Neural cell (in vitro differentiated cells): ENCODE measurements at regions not wholly inside any gene's neighbourhood (a gene's known extent, or its start where the extent isn't known, plus 50 kb on each side); places are given as distances from the start of the nearest gene placed in this dataset.

Experiments used
- H2AFZ ChIP-seq: fragments of 200-600, 300-800 bp; sonication (generic), shearing (Covaris generic); 2 replicates; pipeline ENCODE4 v1.6.0; 2014; ENCODE audit warnings: low read depth, mild to moderate bottlenecking, antibody characterized with exemption, low read length, moderate library complexity
- H3F3A ChIP-seq: fragments of 200-600 bp; shearing (Covaris generic); 2 replicates; pipeline ENCODE4 v1.6.1; 2016; ENCODE audit warnings: mild to moderate bottlenecking, moderate library complexity, mixed read lengths, antibody characterized with exemption, low read length; ENCODE audit not compliant: insufficient read depth, poor library complexity, severe bottlenecking
- H3K27ac ChIP-seq: fragments of 200-600, 300-800 bp; sonication (generic), shearing (Covaris generic); 2 replicates; pipeline ENCODE4 v1.5.1; 2014; ENCODE audit warnings: mild to moderate bottlenecking, low read length, moderate library complexity
- H3K27me3 ChIP-seq: fragments of 300-800, 200-600 bp; sonication (generic), shearing (Covaris generic); 2 replicates; pipeline ENCODE4 v1.6.0; 2014; ENCODE audit warnings: mild to moderate bottlenecking, low read depth, low read length, moderate library complexity; ENCODE audit not compliant: insufficient read depth
- H3K36me3 ChIP-seq: fragments of 300-800, 200-600 bp; sonication (generic), shearing (Covaris generic); 2 replicates; pipeline ENCODE4 v1.5.1; 2014; ENCODE audit warnings: mild to moderate bottlenecking, antibody characterized with exemption, low read length, moderate library complexity; ENCODE audit not compliant: insufficient read depth
- H3K4me2 ChIP-seq: fragments of 300-800, 200-600 bp; sonication (generic), shearing (Covaris generic); 2 replicates; pipeline ENCODE4 v1.6.0; 2014; ENCODE audit warnings: mild to moderate bottlenecking, low read length
- H3K4me3 ChIP-seq: fragments of 300-800, 200-600 bp; sonication (generic), shearing (Covaris generic); 2 replicates; pipeline ENCODE4 v1.5.1; 2014; ENCODE audit warnings: mild to moderate bottlenecking, low read length, moderate library complexity
- H3K79me2 ChIP-seq: fragments of 200-600 bp; shearing (Covaris generic); replicated peaks from 2 replicates; pipeline ENCODE4 v1.6.0; 2014; ENCODE audit warnings: mild to moderate bottlenecking, low read length, moderate library complexity; ENCODE audit not compliant: insufficient read depth
- H3K9ac ChIP-seq: fragments of 300-800, 200-600 bp; sonication (generic), shearing (Covaris generic); 2 replicates; pipeline ENCODE4 v1.6.1; 2016; ENCODE audit warnings: mild to moderate bottlenecking, low read length, mixed read lengths
- H3K9me2 ChIP-seq: fragments of 200-600 bp; shearing (Covaris generic); 2 replicates; pipeline ENCODE4 v1.6.1; 2016; ENCODE audit warnings: mild to moderate bottlenecking, low read length, mixed read lengths; ENCODE audit not compliant: insufficient read depth
- H3K9me3 ChIP-seq: fragments of 200-600, 300-800 bp; sonication (generic), shearing (Covaris generic); 2 replicates; pipeline ENCODE4 v1.6.1; 2016; ENCODE audit warnings: mild to moderate bottlenecking, mixed run types, low read length, moderate library complexity, mixed read lengths
- H4K20me1 ChIP-seq: fragments of 200-600 bp; shearing (Covaris generic); 2 replicates; pipeline ENCODE4 v1.6.1; 2016; ENCODE audit warnings: mild to moderate bottlenecking, mixed run types; ENCODE audit not compliant: insufficient read depth
- EP300 ChIP-seq: fragments of 450-650 bp; conservative IDR thresholded peaks from 2 replicates; pipeline ENCODE4 v1.6.1; 2014; ENCODE audit warnings: antibody characterized with exemption, mild to moderate bottlenecking, moderate library complexity; ENCODE audit not compliant: poor library complexity, severe bottlenecking
- EZH2 ChIP-seq: fragments of 200-600, 300-800 bp; shearing (Covaris generic), sonication (generic); IDR thresholded peaks from 2 replicates; pipeline ENCODE4 v1.6.1; 2014; ENCODE audit warnings: antibody characterized with exemption, low read length, borderline replicate concordance, mild to moderate bottlenecking; ENCODE audit not compliant: insufficient read depth, poor library complexity, severe bottlenecking
- MXI1 ChIP-seq: fragments of 450-650 bp; conservative IDR thresholded peaks from 2 replicates; pipeline ENCODE4 v1.6.1; 2014; ENCODE audit warnings: antibody characterized with exemption, mild to moderate bottlenecking; ENCODE audit not compliant: poor library complexity, severe bottlenecking
- POLR2AphosphoS5 ChIP-seq: IDR thresholded peaks from 2 replicates; pipeline ENCODE4 v1.6.1; 2012
- RAD21 ChIP-seq: fragments of 450-650 bp; conservative IDR thresholded peaks from 2 replicates; pipeline ENCODE4 v1.6.1; 2014; ENCODE audit warnings: antibody characterized with exemption, mild to moderate bottlenecking, moderate library complexity
- SMC3 ChIP-seq: fragments of 450-650 bp; conservative IDR thresholded peaks from 2 replicates; pipeline ENCODE4 v1.6.1; 2014; ENCODE audit warnings: antibody characterized with exemption, mild to moderate bottlenecking, moderate library complexity; ENCODE audit not compliant: poor library complexity
- TAF1 ChIP-seq: IDR thresholded peaks from 2 replicates; pipeline ENCODE4 v1.6.1; 2012; ENCODE audit warnings: low read depth
- TF ChIP-seq, protein P1 (sequence below): fragments of 450-650 bp; IDR thresholded peaks from 2 replicates; pipeline ENCODE4 v1.5.1; 2014; ENCODE audit warnings: antibody characterized with exemption, mild to moderate bottlenecking, moderate library complexity; ENCODE audit not compliant: poor library complexity, severe bottlenecking
- TF ChIP-seq, protein P2 (sequence below): IDR thresholded peaks from 2 replicates; pipeline ENCODE4 v1.6.1; 2012; ENCODE audit warnings: borderline replicate concordance

DNA sequence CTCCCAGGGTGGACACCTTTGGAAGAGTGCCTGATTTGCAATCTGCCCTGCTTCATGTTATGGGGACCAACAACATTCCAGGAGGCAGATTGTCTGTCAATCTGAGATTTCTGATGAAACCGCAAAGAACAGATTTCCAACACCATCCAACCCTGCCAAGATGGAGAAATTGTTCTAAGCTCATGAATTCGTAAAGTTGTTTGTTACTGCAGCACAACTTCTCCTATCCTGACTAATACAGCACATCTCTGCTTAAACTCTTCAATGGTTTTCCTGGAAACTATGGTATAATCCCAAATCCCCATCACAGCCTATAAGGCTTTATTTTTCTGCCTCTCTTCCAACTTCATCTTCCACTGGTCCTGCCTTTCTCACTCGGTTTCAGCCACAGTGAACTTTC is 210.3 kb upstream of the TSHZ3 start:
- TF ChIP-seq, protein P1, sequence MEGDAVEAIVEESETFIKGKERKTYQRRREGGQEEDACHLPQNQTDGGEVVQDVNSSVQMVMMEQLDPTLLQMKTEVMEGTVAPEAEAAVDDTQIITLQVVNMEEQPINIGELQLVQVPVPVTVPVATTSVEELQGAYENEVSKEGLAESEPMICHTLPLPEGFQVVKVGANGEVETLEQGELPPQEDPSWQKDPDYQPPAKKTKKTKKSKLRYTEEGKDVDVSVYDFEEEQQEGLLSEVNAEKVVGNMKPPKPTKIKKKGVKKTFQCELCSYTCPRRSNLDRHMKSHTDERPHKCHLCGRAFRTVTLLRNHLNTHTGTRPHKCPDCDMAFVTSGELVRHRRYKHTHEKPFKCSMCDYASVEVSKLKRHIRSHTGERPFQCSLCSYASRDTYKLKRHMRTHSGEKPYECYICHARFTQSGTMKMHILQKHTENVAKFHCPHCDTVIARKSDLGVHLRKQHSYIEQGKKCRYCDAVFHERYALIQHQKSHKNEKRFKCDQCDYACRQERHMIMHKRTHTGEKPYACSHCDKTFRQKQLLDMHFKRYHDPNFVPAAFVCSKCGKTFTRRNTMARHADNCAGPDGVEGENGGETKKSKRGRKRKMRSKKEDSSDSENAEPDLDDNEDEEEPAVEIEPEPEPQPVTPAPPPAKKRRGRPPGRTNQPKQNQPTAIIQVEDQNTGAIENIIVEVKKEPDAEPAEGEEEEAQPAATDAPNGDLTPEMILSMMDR: no peak
- TF ChIP-seq SMC3 (no peak), EP300 (no peak), POLR2AphosphoS5 (no peak), EZH2 (no peak), RAD21 (no peak), MXI1 (no peak), TAF1 (no peak)
- TF ChIP-seq, protein P2, sequence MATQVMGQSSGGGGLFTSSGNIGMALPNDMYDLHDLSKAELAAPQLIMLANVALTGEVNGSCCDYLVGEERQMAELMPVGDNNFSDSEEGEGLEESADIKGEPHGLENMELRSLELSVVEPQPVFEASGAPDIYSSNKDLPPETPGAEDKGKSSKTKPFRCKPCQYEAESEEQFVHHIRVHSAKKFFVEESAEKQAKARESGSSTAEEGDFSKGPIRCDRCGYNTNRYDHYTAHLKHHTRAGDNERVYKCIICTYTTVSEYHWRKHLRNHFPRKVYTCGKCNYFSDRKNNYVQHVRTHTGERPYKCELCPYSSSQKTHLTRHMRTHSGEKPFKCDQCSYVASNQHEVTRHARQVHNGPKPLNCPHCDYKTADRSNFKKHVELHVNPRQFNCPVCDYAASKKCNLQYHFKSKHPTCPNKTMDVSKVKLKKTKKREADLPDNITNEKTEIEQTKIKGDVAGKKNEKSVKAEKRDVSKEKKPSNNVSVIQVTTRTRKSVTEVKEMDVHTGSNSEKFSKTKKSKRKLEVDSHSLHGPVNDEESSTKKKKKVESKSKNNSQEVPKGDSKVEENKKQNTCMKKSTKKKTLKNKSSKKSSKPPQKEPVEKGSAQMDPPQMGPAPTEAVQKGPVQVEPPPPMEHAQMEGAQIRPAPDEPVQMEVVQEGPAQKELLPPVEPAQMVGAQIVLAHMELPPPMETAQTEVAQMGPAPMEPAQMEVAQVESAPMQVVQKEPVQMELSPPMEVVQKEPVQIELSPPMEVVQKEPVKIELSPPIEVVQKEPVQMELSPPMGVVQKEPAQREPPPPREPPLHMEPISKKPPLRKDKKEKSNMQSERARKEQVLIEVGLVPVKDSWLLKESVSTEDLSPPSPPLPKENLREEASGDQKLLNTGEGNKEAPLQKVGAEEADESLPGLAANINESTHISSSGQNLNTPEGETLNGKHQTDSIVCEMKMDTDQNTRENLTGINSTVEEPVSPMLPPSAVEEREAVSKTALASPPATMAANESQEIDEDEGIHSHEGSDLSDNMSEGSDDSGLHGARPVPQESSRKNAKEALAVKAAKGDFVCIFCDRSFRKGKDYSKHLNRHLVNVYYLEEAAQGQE: no peak
- Histone ChIP-seq H2AFZ (no peak overlapping the region), H3K79me2 (no peaks in the 10 kb centered on the region), H3K9me3 (no peaks in the 10 kb centered on the region), H4K20me1 (no peaks in the 10 kb centered on the region), H3K4me2 (no peak overlapping the region), H3K36me3 (no peaks in the 10 kb centered on the region), H3K9ac (no peak overlapping the region), H3K4me3 (no peak overlapping the region), H3F3A (no peaks in the 10 kb centered on the region), H3K27me3 (no peaks in the 10 kb centered on the region), H3K27ac (no peak overlapping the region), H3K9me2 (no peaks in the 10 kb centered on the region)

DNA sequence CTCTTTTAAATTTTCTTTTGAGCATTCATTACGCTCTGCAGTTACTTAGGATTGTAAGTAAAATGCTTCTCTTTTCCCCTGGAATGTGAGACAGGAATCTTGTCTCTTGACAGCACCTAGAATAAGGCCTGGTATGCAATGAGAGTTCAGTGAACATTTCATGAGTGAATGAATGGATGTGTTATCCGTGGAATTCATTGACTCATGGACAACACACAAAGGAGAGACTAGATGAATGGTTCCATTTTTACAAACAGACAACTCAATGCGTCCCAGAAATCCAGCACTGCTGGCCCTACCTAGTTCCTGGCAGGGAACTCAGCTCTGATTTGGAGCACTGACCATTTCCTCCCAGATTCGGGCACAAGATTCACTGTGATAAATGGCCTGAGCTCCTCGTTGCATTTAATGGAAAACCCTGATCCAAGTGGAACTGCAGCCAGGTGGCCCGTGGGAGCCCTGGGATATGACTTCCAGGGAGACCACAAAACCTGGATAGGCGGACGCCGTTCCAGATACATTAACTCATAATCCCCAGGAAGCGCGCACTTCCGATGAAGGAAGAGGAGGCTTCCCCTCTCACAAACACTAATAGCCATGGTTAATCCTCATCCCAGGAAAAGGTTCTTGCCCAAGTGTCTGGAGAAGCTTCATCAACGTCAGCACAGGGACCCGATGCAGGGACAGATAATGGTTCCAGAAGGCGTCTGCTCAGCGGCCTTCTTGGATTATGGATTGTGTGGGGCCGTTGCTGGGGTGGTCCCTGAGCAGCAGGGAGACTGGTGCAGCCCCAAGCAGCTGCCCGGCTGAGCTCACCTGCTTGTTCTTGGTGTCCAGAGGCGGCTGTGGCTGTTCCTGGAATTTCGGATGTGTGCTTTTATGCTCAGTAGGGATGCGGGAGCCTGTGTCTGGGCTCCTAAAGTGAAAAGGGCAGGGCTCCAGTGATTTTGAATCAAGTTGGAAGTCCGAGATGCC is 211.1 kb upstream of the TSHZ3 start:
- H3K4me3 ChIP-seq: no peak overlapping the region
- no peaks in the 10 kb centered on the region for H3K27me3 ChIP-seq
- H3K27ac ChIP-seq: no peak overlapping the region
- H3F3A ChIP-seq: no peaks in the 10 kb centered on the region
- H3K9me3 ChIP-seq: no peaks in the 10 kb centered on the region
- H3K4me2 ChIP-seq: no peak overlapping the region
- no peaks in the 10 kb centered on the region for H3K9me2 ChIP-seq
- H3K36me3 ChIP-seq: no peaks in the 10 kb centered on the region
- H4K20me1 ChIP-seq: no peaks in the 10 kb centered on the region
- H2AFZ ChIP-seq: no peak overlapping the region
- no peaks in the 10 kb centered on the region for H3K79me2 ChIP-seq
- no peak overlapping the region for H3K9ac ChIP-seq
- TF ChIP-seq, protein P1: no peak
- no peak for TF ChIP-seq TAF1
- no peak for TF ChIP-seq MXI1
- TF ChIP-seq EZH2: no peak
- TF ChIP-seq SMC3: no peak
- TF ChIP-seq, protein P2: no peak
- TF ChIP-seq POLR2AphosphoS5: no peak
- TF ChIP-seq EP300: no peak
- TF ChIP-seq RAD21: no peak
